OCI-LY3 (cell line): ENCODE measurements at regions not wholly inside any gene's neighbourhood (a gene's known extent, or its start where the extent isn't known, plus 50 kb on each side); places are given as distances from the start of the nearest gene placed in this dataset.

ENCODE experiments used
- H2AFZ ChIP-seq: fragments of 200-600, 300-600 bp; shearing (Covaris generic); 2 replicates; pipeline ENCODE4 v1.6.0; 2014; ENCODE audit warnings: antibody characterized with exemption, low read depth, low read length
- H3K27ac ChIP-seq: fragments of 200-600, 300-600 bp; sonication (generic); 2 replicates; pipeline ENCODE4 v1.5.1; 2014; ENCODE audit warnings: mild to moderate bottlenecking, low read length, moderate library complexity, mixed read lengths
- H3K27me3 ChIP-seq: fragments of 200-600, 300-600 bp; sonication (generic); 2 replicates; pipeline ENCODE4 v1.6.1; 2014; ENCODE audit warnings: low read depth, low read length, mixed read lengths
- H3K36me3 ChIP-seq: fragments of 200-600, 300-600 bp; sonication (generic); replicated peaks from 2 replicates; pipeline ENCODE3; 2014; ENCODE audit warnings: low read depth, low read length, mixed read lengths
- H3K4me1 ChIP-seq: fragments of 300-600, 200-600 bp; sonication (generic); 2 replicates; pipeline ENCODE4 v1.6.1; 2014; ENCODE audit warnings: low read length, mixed read lengths
- H3K4me2 ChIP-seq: fragments of 200-600, 300-600 bp; sonication (generic); 2 replicates; pipeline ENCODE4 v1.6.1; 2014; ENCODE audit warnings: low read length, mixed read lengths
- H3K4me3 ChIP-seq: fragments of 300-600, 200-600 bp; sonication (generic); 2 replicates; pipeline ENCODE4 v1.5.1; 2014; ENCODE audit warnings: antibody characterized with exemption, mild to moderate bottlenecking, low read length, moderate library complexity
- H3K79me2 ChIP-seq: fragments of 300-600, 200-600 bp; shearing (Covaris generic); 2 replicates; pipeline ENCODE4 v1.6.1; 2014; ENCODE audit warnings: mild to moderate bottlenecking, low read length, mixed read lengths
- H3K9ac ChIP-seq: fragments of 300-600, 200-600 bp; shearing (Covaris generic); 2 replicates; pipeline ENCODE4 v1.6.0; 2014; ENCODE audit warnings: mild to moderate bottlenecking, low read length, moderate library complexity
- H3K9me3 ChIP-seq: fragments of 200-600, 300-600 bp; shearing (Covaris generic); 2 replicates; pipeline ENCODE4 v1.6.1; 2014; ENCODE audit warnings: low read length, mixed read lengths; ENCODE audit not compliant: insufficient read depth
- H4K20me1 ChIP-seq: fragments of 200-600, 300-600 bp; sonication (generic); 2 replicates; pipeline ENCODE4 v1.6.1; 2016; ENCODE audit warnings: low read length, mixed read lengths; ENCODE audit not compliant: insufficient read depth
- EZH2phosphoT487 ChIP-seq: fragments of 200-600 bp; shearing (Covaris generic); IDR thresholded peaks from 2 replicates; pipeline ENCODE4 v1.6.1; 2018; ENCODE audit warnings: antibody characterized with exemption, mixed run types, low read depth
- TF ChIP-seq, protein P1 (sequence below): fragments of 200-600, 300-600 bp; sonication (generic); IDR thresholded peaks from 2 replicates; pipeline ENCODE4 v1.5.1; 2014; ENCODE audit warnings: antibody characterized with exemption, low read length, low read depth

GRCh38 chr12:131494216-131494615 is 216.7 kb upstream of the SFSWAP start:
- H3K4me2 ChIP-seq: no peak overlapping the region
- H4K20me1 ChIP-seq: no peaks in the 10 kb centered on the region
- no peak overlapping the region for H3K4me3 ChIP-seq
- no peak for TF ChIP-seq EZH2phosphoT487
- TF ChIP-seq, protein P1, sequence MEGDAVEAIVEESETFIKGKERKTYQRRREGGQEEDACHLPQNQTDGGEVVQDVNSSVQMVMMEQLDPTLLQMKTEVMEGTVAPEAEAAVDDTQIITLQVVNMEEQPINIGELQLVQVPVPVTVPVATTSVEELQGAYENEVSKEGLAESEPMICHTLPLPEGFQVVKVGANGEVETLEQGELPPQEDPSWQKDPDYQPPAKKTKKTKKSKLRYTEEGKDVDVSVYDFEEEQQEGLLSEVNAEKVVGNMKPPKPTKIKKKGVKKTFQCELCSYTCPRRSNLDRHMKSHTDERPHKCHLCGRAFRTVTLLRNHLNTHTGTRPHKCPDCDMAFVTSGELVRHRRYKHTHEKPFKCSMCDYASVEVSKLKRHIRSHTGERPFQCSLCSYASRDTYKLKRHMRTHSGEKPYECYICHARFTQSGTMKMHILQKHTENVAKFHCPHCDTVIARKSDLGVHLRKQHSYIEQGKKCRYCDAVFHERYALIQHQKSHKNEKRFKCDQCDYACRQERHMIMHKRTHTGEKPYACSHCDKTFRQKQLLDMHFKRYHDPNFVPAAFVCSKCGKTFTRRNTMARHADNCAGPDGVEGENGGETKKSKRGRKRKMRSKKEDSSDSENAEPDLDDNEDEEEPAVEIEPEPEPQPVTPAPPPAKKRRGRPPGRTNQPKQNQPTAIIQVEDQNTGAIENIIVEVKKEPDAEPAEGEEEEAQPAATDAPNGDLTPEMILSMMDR: no peak
- no peaks in the 10 kb centered on the region for H3K9me3 ChIP-seq
- no peak overlapping the region for H2AFZ ChIP-seq
- no peaks in the 10 kb centered on the region for H3K79me2 ChIP-seq
- H3K9ac ChIP-seq: no peak overlapping the region
- H3K36me3 ChIP-seq: no peaks in the 10 kb centered on the region
- H3K27ac ChIP-seq: no peak overlapping the region
- H3K4me1 ChIP-seq: no peaks in the 10 kb centered on the region
- H3K27me3 ChIP-seq: no peaks in the 10 kb centered on the region

GRCh38 chr12:131494741-131495524 is 216.0 kb upstream of the SFSWAP start:
- H3K79me2 ChIP-seq: no peaks in the 10 kb centered on the region
- no peaks in the 10 kb centered on the region for H4K20me1 ChIP-seq
- no peak overlapping the region for H3K27ac ChIP-seq
- no peaks in the 10 kb centered on the region for H3K36me3 ChIP-seq
- no peak overlapping the region for H3K4me2 ChIP-seq
- no peaks in the 10 kb centered on the region for H3K27me3 ChIP-seq
- TF ChIP-seq, protein P1: no peak
- TF ChIP-seq EZH2phosphoT487: no peak
- no peaks in the 10 kb centered on the region for H3K4me1 ChIP-seq
- no peak overlapping the region for H3K4me3 ChIP-seq
- H2AFZ ChIP-seq: no peak overlapping the region
- no peaks in the 10 kb centered on the region for H3K9me3 ChIP-seq
- H3K9ac ChIP-seq: no peak overlapping the region

GRCh38 chr12:131497966-131498365 is 212.9 kb upstream of the SFSWAP start:
- H3K27me3 ChIP-seq: no peaks in the 10 kb centered on the region
- no peaks in the 10 kb centered on the region for H3K4me1 ChIP-seq
- no peak overlapping the region for H3K4me3 ChIP-seq
- no peaks in the 10 kb centered on the region for H3K79me2 ChIP-seq
- H3K9me3 ChIP-seq: no peaks in the 10 kb centered on the region
- H3K27ac ChIP-seq: no peak overlapping the region
- TF ChIP-seq EZH2phosphoT487: no peak
- TF ChIP-seq, protein P1: no peak
- no peaks in the 10 kb centered on the region for H4K20me1 ChIP-seq
- no peak overlapping the region for H3K9ac ChIP-seq
- no peak overlapping the region for H3K4me2 ChIP-seq
- no peaks in the 10 kb centered on the region for H3K36me3 ChIP-seq
- H2AFZ ChIP-seq: no peak overlapping the region

GRCh38 chr12:131499160-131499863 is 211.6 kb upstream of the SFSWAP start:
- Histone ChIP-seq H3K4me3 (no peak overlapping the region), H3K27ac (no peak overlapping the region), H4K20me1 (no peaks in the 10 kb centered on the region), H3K36me3 (no peaks in the 10 kb centered on the region), H3K9me3 (no peaks in the 10 kb centered on the region), H3K9ac (no peak overlapping the region), H3K4me1 (no peaks in the 10 kb centered on the region), H3K4me2 (no peak overlapping the region), H2AFZ (no peak overlapping the region), H3K79me2 (no peaks in the 10 kb centered on the region), H3K27me3 (no peaks in the 10 kb centered on the region)
- TF ChIP-seq EZH2phosphoT487: no peak
- TF ChIP-seq, protein P1: no peak
